ENCODE measurements at regions not wholly inside any gene's neighbourhood (a gene's known extent, or its start where the extent isn't known, plus 50 kb on each side); places are given as distances from the start of the nearest gene placed in this dataset.

DNA sequence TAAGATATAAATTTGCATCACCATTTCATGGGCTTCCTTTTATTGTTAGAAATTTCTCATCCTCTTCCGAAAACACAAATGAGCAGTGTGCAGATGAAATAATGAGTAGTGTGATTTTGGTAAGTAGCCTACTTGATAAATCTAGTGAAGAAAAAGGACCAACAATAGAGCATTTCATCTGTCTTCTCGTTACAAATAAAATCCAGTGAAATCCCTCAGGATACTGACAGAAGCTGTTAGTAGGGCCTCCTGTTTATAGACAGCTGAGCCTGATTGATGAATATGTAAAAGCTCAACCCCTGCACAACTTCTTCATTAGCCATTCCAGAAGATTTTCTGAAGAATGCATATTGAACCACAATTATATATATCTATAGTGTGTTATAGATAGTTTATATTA is 363.7 kb upstream of the EPHA6 start:
- no peak overlapping the region for H3K4me3 ChIP-seq (ENCODE audit: low read length)
- no peak for TF ChIP-seq EZH2 (optimal IDR thresholded peaks at IDR 0.05; ENCODE audit: low read depth, low read length)
- TF ChIP-seq, protein P1, sequence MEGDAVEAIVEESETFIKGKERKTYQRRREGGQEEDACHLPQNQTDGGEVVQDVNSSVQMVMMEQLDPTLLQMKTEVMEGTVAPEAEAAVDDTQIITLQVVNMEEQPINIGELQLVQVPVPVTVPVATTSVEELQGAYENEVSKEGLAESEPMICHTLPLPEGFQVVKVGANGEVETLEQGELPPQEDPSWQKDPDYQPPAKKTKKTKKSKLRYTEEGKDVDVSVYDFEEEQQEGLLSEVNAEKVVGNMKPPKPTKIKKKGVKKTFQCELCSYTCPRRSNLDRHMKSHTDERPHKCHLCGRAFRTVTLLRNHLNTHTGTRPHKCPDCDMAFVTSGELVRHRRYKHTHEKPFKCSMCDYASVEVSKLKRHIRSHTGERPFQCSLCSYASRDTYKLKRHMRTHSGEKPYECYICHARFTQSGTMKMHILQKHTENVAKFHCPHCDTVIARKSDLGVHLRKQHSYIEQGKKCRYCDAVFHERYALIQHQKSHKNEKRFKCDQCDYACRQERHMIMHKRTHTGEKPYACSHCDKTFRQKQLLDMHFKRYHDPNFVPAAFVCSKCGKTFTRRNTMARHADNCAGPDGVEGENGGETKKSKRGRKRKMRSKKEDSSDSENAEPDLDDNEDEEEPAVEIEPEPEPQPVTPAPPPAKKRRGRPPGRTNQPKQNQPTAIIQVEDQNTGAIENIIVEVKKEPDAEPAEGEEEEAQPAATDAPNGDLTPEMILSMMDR (IDR thresholded peaks at IDR 0.05; ENCODE audit: low read length): no peak
- TF ChIP-seq EZH2phosphoT487 (IDR thresholded peaks at IDR 0.05; ENCODE audit: low read length): no peak
- H3K9me3 ChIP-seq (replicated peaks; ENCODE audit: insufficient read depth, low read length): no peaks in the 10 kb centered on the region
- H3K9me2 ChIP-seq (replicated peaks; ENCODE audit: insufficient read depth, low read length): no peaks in the 10 kb centered on the region
- DNase-seq: no peak
- H2AFZ ChIP-seq (ENCODE audit: low read length): no peak overlapping the region
- H3K4me2 ChIP-seq (ENCODE audit: low read depth, low read length): no peak overlapping the region
- H3K27ac ChIP-seq (ENCODE audit: low read length): no peak overlapping the region
- no peaks in the 10 kb centered on the region for H3F3A ChIP-seq (ENCODE audit: insufficient read depth, low read length)
- H3K79me2 ChIP-seq (ENCODE audit: low read length): no peaks in the 10 kb centered on the region
- H3K9ac ChIP-seq (ENCODE audit: low read length): no peak overlapping the region
- H3K36me3 ChIP-seq (replicated peaks; ENCODE audit: insufficient read depth, low read length): no peaks in the 10 kb centered on the region
- H3K27me3 ChIP-seq (replicated peaks; ENCODE audit: insufficient read depth, low read length): no peaks in the 10 kb centered on the region
- no peaks in the 10 kb centered on the region for H4K20me1 ChIP-seq (ENCODE audit: insufficient read depth, low read length)
- H3K4me1 ChIP-seq (ENCODE audit: low read length): no peaks in the 10 kb centered on the region

DNA sequence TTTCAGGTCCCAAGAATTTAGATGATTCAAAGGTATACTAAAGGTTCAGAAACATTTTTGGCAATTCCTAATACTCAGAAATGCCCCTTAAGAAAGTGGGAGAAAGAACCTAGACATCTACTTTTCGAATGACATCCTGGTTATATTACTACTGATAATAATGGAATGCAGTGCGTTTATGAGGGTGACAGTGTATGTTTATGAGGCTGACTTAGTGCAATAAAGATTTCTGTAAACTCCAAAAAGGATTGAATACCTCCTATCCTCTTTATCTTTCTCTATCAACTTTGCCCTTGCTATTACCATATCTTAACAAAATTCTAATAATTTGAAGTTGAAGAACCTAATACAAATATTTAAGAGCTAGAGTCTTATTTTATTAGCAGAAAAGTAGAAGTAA is 348.9 kb upstream of the EPHA6 start:
- TF ChIP-seq EZH2phosphoT487 (IDR thresholded peaks at IDR 0.05; ENCODE audit: low read length) (no peak), EZH2 (optimal IDR thresholded peaks at IDR 0.05; ENCODE audit: low read depth, low read length) (no peak)
- TF ChIP-seq, protein P1 (IDR thresholded peaks at IDR 0.05; ENCODE audit: low read length): no peak
- Histone ChIP-seq H3F3A (ENCODE audit: insufficient read depth, low read length) (no peaks in the 10 kb centered on the region), H3K4me1 (ENCODE audit: low read length) (no peaks in the 10 kb centered on the region), H2AFZ (ENCODE audit: low read length) (no peak overlapping the region), H3K36me3 (replicated peaks; ENCODE audit: insufficient read depth, low read length) (no peaks in the 10 kb centered on the region), H3K79me2 (ENCODE audit: low read length) (no peaks in the 10 kb centered on the region), H3K9me3 (replicated peaks; ENCODE audit: insufficient read depth, low read length) (no peaks in the 10 kb centered on the region), H4K20me1 (ENCODE audit: insufficient read depth, low read length) (no peaks in the 10 kb centered on the region), H3K4me3 (ENCODE audit: low read length) (no peak overlapping the region), H3K27me3 (replicated peaks; ENCODE audit: insufficient read depth, low read length) (no peaks in the 10 kb centered on the region), H3K27ac (ENCODE audit: low read length) (no peak overlapping the region), H3K9me2 (replicated peaks; ENCODE audit: insufficient read depth, low read length) (no peaks in the 10 kb centered on the region), H3K4me2 (ENCODE audit: low read depth, low read length) (no peak overlapping the region), H3K9ac (ENCODE audit: low read length) (no peak overlapping the region)
- no peak for DNase-seq

DNA sequence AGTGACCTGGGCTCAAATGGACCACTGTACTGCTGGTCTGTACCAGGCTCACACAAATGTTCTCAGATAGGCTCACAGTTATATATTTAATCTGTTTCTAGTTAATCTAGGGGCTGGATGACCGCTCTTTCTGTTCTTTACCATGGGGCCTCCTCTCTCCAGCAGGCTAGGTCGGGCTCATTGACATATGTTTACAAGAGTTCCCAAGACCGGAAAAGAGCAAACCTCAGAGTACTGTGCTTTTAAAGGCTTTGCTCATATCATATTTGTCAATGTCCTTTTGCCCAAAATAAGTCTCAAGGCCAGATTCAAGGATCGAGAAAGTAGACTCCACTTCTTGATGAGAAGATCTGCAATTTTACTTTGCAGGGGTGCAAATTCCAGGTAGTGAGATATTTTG is 348.0 kb upstream of the EPHA6 start:
- H3K4me3 ChIP-seq (ENCODE audit: low read length): no peak overlapping the region
- no peaks in the 10 kb centered on the region for H3K79me2 ChIP-seq (ENCODE audit: low read length)
- H3K27ac ChIP-seq (ENCODE audit: low read length): no peak overlapping the region
- 0 out of 2 replicates have a peak overlapping the region, but pooled peaks have one; percentile 5 for H2AFZ ChIP-seq (ENCODE audit: low read length)
- TF ChIP-seq, protein P1 (IDR thresholded peaks at IDR 0.05; ENCODE audit: low read length): no peak
- TF ChIP-seq EZH2phosphoT487 (IDR thresholded peaks at IDR 0.05; ENCODE audit: low read length) (no peak), EZH2 (optimal IDR thresholded peaks at IDR 0.05; ENCODE audit: low read depth, low read length) (no peak)
- H3K9ac ChIP-seq (ENCODE audit: low read length): no peak overlapping the region
- DNase-seq: no peak
- H4K20me1 ChIP-seq (ENCODE audit: insufficient read depth, low read length): no peaks in the 10 kb centered on the region
- no peaks in the 10 kb centered on the region for H3K27me3 ChIP-seq (replicated peaks; ENCODE audit: insufficient read depth, low read length)
- H3K4me1 ChIP-seq (ENCODE audit: low read length): no peaks in the 10 kb centered on the region
- no peaks in the 10 kb centered on the region for H3K9me3 ChIP-seq (replicated peaks; ENCODE audit: insufficient read depth, low read length)
- no peak overlapping the region for H3K4me2 ChIP-seq (ENCODE audit: low read depth, low read length)
- H3K36me3 ChIP-seq (replicated peaks; ENCODE audit: insufficient read depth, low read length): no peaks in the 10 kb centered on the region
- H3F3A ChIP-seq (ENCODE audit: insufficient read depth, low read length): no peaks in the 10 kb centered on the region
- no peaks in the 10 kb centered on the region for H3K9me2 ChIP-seq (replicated peaks; ENCODE audit: insufficient read depth, low read length)

Measured in MM.1S (cell line).